ENCODE measurements at regions not wholly inside any gene's neighbourhood (a gene's known extent, or its start where the extent isn't known, plus 50 kb on each side); places are given as distances from the start of the nearest gene placed in this dataset.

GRCh38 chr4:54842226-54842625, 184.5 kb downstream of the KIT start:
- Histone ChIP-seq H3K9me3 (ENCODE audit: control insufficient read depth, low read length) (no peaks in the 10 kb centered on the region), H3K36me3 (ENCODE audit: control insufficient read depth, insufficient read depth, low read length) (no peaks in the 10 kb centered on the region), H3K4me1 (ENCODE audit: control insufficient read depth, insufficient read depth, low read length) (no peaks in the 10 kb centered on the region), H3K9ac (ENCODE audit: extremely low read depth, low read length, poor library complexity, severe bottlenecking) (no peak overlapping the region), H3K27me3 (ENCODE audit: control insufficient read depth, insufficient read depth, low read length, poor library complexity, severe bottlenecking) (no peaks in the 10 kb centered on the region), H3K4me3 (ENCODE audit: low read length) (no peak overlapping the region), H3K27ac (ENCODE audit: low read depth, low read length) (no peak overlapping the region)
- 87% methylated on average over 1 of the region's 1 CpG; no CpG with 5 or more reads in 1 of the 2 experiments for whole genome bisulfite sequencing, 2 experiments (ENCODE audit: insufficient coverage in 1 of 2, insufficient read length in 1 of 2)
- DNase-seq, result no peak
- Mint-ChIP-seq H3K27ac (no peak overlapping the region), H3K27me3 (ENCODE audit: insufficient read depth) (no peaks in the 10 kb centered on the region), H3K36me3 (ENCODE audit: low read depth) (no peaks in the 10 kb centered on the region), H3K4me1 (peaks cover 32% of the 10 kb centered on the region), H3K9me3 (no peaks in the 10 kb centered on the region), H3K4me3 (no peak overlapping the region)
- no peak for TF ChIP-seq CTCF (conservative IDR thresholded peaks at IDR 0.05)

- Mint-ChIP-seq H3K27me3 (ENCODE audit: insufficient read depth) (no peaks in the 10 kb centered on the region), H3K9me3 (no peaks in the 10 kb centered on the region), H3K4me3 (no peak overlapping the region), H3K36me3 (ENCODE audit: low read depth) (no peaks in the 10 kb centered on the region), H3K27ac (no peak overlapping the region), H3K4me1 (peaks cover 39% of the 10 kb centered on the region)
- H3K4me3 ChIP-seq (ENCODE audit: low read length), result no peak overlapping the region
- no peak for DNase-seq
- no peak overlapping the region for H3K27ac ChIP-seq (ENCODE audit: low read depth, low read length)
- no peaks in the 10 kb centered on the region for H3K27me3 ChIP-seq (ENCODE audit: control insufficient read depth, insufficient read depth, low read length, poor library complexity, severe bottlenecking)
- no peaks in the 10 kb centered on the region for H3K9me3 ChIP-seq (ENCODE audit: control insufficient read depth, low read length)
- H3K4me1 ChIP-seq (ENCODE audit: control insufficient read depth, insufficient read depth, low read length), result no peaks in the 10 kb centered on the region
- H3K36me3 ChIP-seq (ENCODE audit: control insufficient read depth, insufficient read depth, low read length), result no peaks in the 10 kb centered on the region
- TF ChIP-seq CTCF (conservative IDR thresholded peaks at IDR 0.05), result peak; percentile 53
- 92% methylated on average over 2 of the region's 2 CpGs; no CpG with 5 or more reads in 1 of the 2 experiments for WGBS, 2 experiments (ENCODE audit: insufficient coverage in 1 of 2, insufficient read length in 1 of 2)
- no peak overlapping the region for H3K9ac ChIP-seq (ENCODE audit: extremely low read depth, low read length, poor library complexity, severe bottlenecking)
These were observed 183.4 kb downstream of the KIT start for GRCh38 chr4:54840992-54841768.

GRCh38 chr4:54840430-54840829, 182.7 kb downstream of the KIT start:
- DNase-seq, result no peak
- no peaks in the 10 kb centered on the region for H3K4me1 ChIP-seq (ENCODE audit: control insufficient read depth, insufficient read depth, low read length)
- 83 to 84% methylated on average over 1 to 2 of the region's 2 CpGs for WGBS, 2 experiments (ENCODE audit: insufficient coverage in 1 of 2, insufficient read length in 1 of 2)
- Mint-ChIP-seq H3K36me3 (ENCODE audit: low read depth) (no peaks in the 10 kb centered on the region), H3K27ac (no peak overlapping the region), H3K27me3 (ENCODE audit: insufficient read depth) (no peaks in the 10 kb centered on the region), H3K4me1 (peaks cover 39% of the 10 kb centered on the region), H3K4me3 (no peak overlapping the region), H3K9me3 (no peaks in the 10 kb centered on the region)
- no peak for TF ChIP-seq CTCF (conservative IDR thresholded peaks at IDR 0.05)
- H3K27ac ChIP-seq (ENCODE audit: low read depth, low read length), result no peak overlapping the region
- no peaks in the 10 kb centered on the region for H3K36me3 ChIP-seq (ENCODE audit: control insufficient read depth, insufficient read depth, low read length)
- no peak overlapping the region for H3K9ac ChIP-seq (ENCODE audit: extremely low read depth, low read length, poor library complexity, severe bottlenecking)
- H3K9me3 ChIP-seq (ENCODE audit: control insufficient read depth, low read length), result no peaks in the 10 kb centered on the region
- no peak overlapping the region for H3K4me3 ChIP-seq (ENCODE audit: low read length)
- H3K27me3 ChIP-seq (ENCODE audit: control insufficient read depth, insufficient read depth, low read length, poor library complexity, severe bottlenecking), result no peaks in the 10 kb centered on the region

Measured in endodermal cell (in vitro differentiated cells).